ENCODE measurements at regions not wholly inside any gene's neighbourhood (a gene's known extent, or its start where the extent isn't known, plus 50 kb on each side); places are given as distances from the start of the nearest gene placed in this dataset.

DNA sequence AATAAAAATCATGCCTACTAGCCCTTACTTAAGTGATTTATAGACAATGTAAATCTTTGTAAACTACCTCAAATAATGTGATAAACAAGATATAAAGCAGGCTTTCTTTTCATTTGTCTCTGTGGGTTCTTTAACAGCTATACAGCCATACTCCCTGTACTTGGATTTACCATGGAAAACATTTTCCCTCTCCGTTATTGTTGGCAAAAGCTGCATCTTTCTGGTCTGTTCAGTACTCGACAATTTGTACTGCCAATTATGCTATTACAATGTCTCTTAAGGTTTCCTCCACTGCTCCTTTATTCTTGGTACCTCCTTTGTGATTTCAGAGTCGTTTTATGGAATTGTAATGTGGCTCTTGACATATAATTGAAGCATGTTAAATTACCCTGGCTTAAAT, 426.3 kb upstream of the PKDCC start:
- no peak for DNase-seq

- no peak for DNase-seq
Measured at GRCh38 chr2:41622301-41622700, 425.5 kb upstream of the PKDCC start.

GRCh38 chr2:41626936-41627335, 420.9 kb upstream of the PKDCC start:
- no peak for DNase-seq

- DNase-seq: no peak
Measured at GRCh38 chr2:41634686-41635085, 413.1 kb upstream of the PKDCC start.

DNA sequence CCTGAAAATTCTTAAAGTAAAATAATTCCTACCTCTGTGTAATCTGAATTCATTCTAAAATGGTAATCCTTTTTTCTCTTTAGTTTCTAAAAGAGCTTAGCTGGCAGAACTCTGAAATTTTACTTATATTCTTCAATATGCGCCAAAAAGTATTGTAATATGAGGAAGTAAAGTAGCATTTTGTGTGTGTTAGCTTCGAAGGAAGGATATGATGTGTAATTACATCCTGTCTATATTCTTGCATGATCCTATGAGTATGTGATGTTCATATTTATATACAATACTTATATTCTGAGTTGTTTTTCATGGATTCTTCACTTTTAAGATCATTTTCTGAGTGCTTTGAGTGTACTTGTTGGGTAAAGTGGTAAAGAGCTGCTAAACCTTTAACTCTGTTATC, 402.9 kb upstream of the PKDCC start:
- no peak for DNase-seq

GRCh38 chr2:41647468-41648050, 400.3 kb upstream of the PKDCC start:
- no peak for DNase-seq

- DNase-seq: no peak
Measured at GRCh38 chr2:41657226-41657625, 390.6 kb upstream of the PKDCC start.

GRCh38 chr2:41659758-41660157, 388.1 kb upstream of the PKDCC start:
- no peak for DNase-seq

- no peak for DNase-seq
Measured at GRCh38 chr2:41662461-41662860, 385.4 kb upstream of the PKDCC start.

DNA sequence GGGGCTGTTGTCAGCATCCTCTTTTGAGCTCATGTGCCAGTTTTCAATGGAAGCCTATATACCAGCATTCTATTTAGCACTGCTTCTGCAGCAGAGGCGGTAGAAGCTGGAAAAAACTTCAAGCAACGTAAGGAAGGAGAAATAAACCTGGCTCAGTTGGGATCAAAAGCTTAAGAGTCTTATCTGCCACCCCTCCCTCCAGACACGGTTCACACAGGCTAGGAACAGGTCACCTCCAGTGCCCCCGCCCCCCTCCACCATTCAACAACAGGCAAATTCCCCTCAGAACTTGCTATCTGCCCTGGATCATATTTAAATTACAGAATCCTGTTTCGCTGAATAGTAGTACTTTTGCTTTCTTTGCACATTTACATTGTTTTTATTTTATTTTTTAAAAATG, 384.8 kb upstream of the PKDCC start:
- DNase-seq: no peak

- DNase-seq: no peak
Measured at GRCh38 chr2:41668529-41668928, 379.3 kb upstream of the PKDCC start.

DNA sequence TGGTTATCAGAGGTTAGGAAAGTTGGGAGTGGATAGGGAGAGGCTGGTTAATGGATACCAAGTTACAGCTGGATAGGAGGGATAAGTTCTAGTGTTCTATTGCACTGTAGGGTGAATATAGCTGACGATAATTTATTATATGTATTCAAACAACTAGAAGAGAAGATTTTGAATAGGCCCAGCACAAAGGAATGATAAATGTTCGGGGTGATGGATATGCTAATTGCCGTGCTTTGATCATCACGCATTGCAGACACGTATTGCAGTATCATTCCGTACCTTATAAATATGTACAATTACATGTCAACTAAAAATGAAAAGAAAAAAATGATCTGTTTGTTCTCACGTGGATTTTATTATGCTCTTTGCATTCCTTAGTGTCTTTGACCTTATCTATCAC, 369.2 kb upstream of the PKDCC start:
- DNase-seq: no peak

- no peak for DNase-seq
Measured at GRCh38 chr2:41686156-41686555, 361.7 kb upstream of the PKDCC start.

DNA sequence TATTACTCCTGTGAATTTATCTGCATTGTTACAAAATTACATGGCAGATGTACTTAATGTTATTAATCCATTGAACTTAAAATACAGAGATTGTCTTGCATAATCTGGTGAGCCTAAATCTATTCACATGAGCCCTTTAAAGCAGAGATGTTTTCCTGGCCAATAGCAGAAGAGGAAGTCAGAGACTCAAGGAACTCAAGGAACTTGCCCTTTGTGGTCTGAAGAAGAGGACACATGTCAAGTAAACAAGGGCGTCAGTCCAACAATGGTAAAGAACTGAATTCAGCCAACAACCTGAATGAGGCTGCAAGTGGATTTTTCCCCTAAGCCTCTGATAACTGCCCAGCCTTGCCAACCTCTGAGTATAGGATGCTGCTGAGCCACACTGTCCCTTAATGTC, 356.3 kb upstream of the PKDCC start:
- no peak for DNase-seq

- no peak for DNase-seq
Measured at GRCh38 chr2:41694536-41695049, 353.2 kb upstream of the PKDCC start.

GRCh38 chr2:41695198-41696113, 352.4 kb upstream of the PKDCC start:
- no peak for DNase-seq

- DNase-seq: no peak
Measured at GRCh38 chr2:41697389-41697788, 350.4 kb upstream of the PKDCC start.

DNA sequence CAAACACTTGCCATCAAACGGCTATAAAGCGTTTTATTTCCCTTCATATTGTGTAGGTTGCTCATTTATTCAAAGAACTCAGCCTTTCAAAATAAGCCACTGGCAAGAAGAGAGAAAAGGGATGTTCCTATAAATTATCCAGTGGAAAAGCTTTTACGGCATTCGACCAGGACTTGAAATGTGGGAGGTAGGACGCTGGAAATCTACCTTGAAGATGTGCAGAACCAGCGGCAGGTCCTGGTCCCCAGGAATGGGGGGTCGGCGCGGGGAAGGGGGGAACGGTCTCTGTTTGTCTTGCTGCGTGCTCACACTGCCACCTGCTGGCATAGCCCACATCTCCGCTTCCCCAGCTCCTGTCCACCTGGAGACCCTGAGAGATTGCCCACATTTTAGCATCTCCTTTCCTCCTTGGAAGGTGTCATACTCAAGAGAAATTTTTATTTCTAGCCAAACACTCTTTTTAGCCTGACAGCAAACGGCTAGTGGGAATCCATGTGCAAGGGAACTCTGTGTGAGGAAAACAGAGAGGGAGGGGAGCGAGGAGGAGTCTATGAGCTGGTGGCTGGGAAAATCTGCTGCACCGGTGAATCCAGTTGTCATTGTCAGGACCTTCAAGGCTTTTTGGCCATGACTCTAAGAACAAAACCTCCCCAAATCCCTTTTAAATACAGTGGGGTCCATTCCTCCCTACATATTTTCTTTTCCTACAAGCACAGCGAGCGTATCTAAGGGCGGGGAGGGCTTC, 349.0 kb upstream of the PKDCC start:
- DNase-seq: no peak

DNA sequence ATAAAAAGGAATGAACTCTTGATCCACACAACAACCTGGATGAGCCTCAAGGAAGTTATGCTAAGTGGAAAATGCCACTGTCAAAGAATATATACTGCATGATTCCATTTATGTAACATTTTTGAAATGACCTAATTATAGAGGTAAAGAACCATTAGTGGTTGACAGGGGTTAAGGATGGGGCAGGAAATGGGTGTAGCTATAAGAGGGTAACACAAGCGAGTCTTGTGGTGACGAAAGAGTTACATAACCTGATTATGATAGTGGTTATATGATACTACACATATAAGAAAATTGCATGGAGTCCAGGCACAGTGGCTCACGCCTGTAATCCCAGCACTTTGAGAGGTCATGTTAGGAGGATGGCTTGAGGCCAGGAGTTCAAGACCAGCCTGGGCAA, 346.6 kb upstream of the PKDCC start:
- no peak for DNase-seq

DNA sequence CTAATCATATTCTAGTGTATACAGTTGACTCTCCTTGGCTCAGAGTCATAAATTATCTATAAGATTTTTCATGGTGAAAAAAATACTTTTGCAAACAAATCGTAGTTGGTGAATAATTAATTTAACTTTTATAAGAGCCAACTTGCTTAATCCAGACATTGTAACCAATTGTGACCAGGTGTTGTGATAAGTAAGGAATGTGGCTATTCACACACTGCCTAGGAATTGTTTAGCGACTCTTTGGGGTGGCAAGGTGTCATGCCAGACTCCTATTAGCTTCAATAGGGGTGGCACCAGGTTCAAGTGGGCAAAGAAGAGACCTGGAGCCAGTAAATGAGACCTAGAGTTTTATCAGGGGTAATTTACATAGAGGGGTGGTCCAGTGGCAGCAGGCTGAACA, 344.7 kb upstream of the PKDCC start:
- DNase-seq: no peak

GRCh38 chr2:41705634-41706033, 342.2 kb upstream of the PKDCC start:
- no peak for DNase-seq

DNA sequence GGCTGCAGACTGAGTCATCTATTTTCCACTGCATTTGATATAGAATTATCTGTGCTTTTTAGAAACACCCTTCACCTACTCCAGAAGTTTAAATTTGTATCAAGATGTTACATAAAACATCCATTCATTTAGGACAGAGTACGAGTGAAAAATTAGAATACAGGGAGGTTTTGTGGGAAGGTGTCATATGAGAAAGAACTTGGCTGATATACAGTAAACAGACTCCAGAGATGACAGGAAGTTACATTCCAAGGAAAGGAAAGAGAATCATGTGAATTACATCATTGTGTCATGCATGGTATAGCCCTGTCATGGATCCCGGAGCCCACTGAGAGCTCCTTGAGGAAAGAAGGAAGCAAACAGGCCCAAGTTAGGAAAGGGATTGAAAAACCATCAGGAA, 341.5 kb upstream of the PKDCC start:
- no peak for DNase-seq

DNA sequence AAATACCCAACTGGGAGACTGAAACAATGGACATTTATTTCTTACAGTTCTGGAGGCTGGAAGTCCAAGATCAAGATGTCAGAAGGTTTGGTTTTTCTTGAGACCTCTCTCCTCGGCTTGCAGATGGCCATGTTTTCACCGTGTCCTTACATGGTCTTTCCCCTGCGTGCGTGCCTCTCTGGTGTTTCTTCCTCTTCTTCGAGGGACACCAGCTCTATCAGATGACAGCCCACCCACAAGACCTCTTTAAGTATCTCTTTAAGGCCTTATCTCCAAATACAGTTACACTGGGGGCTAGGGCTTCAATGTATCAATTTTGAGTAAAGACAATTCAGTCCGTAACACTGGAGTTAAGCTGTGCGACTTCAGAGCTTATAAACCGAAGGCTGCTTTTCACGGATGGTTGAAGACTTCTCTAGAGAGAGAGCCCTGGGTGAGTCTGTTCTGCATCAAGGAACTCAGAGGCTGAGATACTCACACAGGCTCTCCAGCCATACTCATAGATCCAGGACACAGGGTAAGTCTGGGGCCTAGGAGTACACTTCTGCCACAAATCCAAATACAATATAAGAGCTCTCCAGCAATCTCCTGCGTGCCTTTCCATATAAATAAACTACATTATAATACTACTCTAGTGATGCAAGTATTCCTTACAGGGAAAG, 339.9 kb upstream of the PKDCC start:
- no peak for DNase-seq
